HG02852 (cell line): ENCODE measurements at regions not wholly inside any gene's neighbourhood (a gene's known extent, or its start where the extent isn't known, plus 50 kb on each side); places are given as distances from the start of the nearest gene placed in this dataset.
"Not testable (repeated sequence)": the region's sequence is repeated elsewhere in the genome, so short reads cannot be mapped to it uniquely, and the experiment has no call there.

Experiments used
- ATAC-seq: cut with Tn5 transposase; IDR thresholded peaks from one replicate; pipeline ENCODE4 v1.9.1; 2021; ENCODE audit warnings: mild to moderate bottlenecking, moderate library complexity; ENCODE audit not compliant: unreplicated experiment

DNA sequence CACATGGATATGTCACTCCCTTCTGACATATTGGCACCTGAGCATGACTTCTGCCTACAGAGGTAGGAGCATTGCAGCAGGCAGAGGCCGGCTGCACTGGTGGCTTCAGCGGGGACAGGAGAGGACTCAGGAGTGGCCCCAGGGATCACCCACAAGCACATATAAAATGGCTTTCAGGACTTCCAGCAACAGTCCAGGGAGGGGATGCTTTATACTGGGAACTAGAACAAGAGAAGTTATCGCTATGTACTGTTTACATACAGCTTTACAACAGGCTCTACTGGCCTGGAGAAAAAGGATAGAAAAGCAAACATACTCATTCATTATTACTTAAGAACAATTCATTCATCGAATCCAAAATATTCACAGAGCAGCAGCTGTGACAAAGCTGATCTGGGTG lies 337.8 kb downstream of the THBS2 start:
- no peak for ATAC-seq

GRCh38 chr6:168915242-168915641 lies 338.4 kb downstream of the THBS2 start:
- ATAC-seq: no peak

- no peak for ATAC-seq
Observed at GRCh38 chr6:168913866-168914469, 339.7 kb downstream of the THBS2 start.

- not testable (repeated sequence) for ATAC-seq
Observed at GRCh38 chr6:168913231-168913865, 340.3 kb downstream of the THBS2 start.

DNA sequence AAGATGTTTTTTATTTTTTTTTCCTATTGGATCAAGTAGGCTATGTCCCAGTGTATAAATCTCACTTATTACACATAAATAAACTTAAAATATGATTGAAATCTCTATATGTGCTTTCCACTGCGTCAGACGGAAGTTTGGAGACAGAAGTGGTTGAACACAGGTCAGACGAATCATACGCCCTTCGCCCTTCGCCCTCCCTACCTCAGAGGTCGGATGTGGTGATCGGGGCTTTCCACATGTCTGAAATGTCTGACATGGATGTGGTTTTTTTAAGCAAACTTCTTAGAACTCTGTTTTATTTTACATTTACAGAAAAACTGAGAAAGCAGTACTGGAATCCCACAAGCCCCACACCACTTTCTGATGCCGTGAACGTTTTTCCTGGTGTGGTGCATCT lies 344.4 kb downstream of the THBS2 start:
- no peak for ATAC-seq

- no peak for ATAC-seq
Observed at GRCh38 chr6:168908887-168909286, 344.8 kb downstream of the THBS2 start.

DNA sequence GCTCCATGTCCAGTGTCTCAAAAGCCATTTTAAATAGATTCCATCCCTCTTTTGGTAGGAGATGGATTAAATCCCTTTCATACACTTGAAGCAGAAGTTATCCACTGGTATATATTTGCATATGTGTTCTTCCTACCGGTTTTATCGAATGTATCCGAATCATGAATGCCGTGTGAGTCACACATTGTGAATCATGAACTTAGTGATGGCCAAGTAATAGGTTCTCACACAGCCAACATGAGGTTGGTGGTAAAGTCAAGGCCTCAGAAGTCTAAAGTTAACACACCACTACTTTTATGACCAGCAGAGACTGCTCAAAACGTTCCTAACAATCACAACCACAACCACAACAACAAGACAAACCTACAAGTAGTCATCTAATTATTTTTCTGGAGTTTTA lies 345.5 kb downstream of the THBS2 start:
- no peak for ATAC-seq

GRCh38 chr6:168906391-168906790 lies 347.3 kb downstream of the THBS2 start:
- no peak for ATAC-seq

DNA sequence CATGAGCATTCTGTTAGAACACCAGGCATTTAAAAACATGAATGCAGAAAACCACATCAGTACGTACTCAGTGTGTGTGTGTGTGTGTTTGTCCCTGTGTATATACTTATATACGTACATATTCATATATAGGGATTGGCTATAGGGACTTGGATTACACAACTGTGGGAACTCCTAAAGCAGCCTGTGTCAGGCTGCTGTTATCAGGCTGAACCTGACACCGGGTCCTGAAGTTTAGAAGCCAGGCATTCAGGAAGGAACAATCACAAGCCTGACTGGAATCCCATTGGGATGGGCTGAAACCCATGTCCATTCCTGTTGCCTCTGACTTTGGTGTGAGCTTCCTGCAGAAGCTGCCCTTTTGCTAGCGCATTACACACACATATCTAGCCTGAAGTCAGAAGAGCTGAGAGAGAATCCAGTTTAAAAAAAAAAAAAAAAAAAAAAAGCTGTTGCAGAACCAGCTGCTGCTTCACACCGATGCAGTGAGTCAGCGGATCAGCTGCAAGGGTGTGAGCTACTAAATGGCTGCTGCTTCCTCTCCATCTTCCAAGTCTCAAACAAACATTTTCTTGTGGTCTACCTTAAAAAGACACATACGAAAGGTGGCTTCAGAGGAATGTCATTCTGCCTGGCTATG lies 348.1 kb downstream of the THBS2 start:
- no peak for ATAC-seq

DNA sequence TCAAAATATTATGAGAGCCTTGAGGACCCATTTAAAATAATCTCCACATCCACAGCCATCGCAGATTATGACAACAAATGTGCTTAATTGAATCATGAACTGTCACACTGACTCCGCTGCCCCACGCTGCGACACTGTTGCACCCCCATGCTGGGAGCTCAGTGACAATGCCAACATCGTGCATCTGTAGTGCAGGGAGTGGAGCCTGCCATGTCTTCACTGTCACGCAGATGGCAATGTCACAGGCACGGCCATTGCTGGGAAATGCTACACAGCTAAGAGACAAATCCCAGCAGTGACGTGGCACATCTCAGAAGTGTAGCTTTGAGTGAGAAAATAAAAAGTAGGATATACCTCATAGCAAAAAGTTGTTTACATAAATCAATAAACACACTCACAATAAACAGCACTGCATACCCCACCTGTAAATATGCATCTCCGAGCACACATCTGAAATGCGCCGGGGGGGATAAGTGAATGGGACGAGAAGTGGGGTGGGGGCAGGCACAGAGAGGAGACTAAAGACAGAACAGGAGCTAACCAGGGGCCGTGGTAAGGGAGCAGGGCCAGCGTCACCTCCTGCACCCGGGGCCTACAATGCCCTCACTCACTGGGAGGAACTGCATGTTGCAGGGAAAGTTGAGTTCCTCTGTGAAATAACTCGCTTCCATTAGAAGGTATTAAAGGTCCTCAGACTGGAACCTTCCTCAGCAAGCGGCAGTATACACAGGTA lies 349.9 kb downstream of the THBS2 start:
- no peak for ATAC-seq

DNA sequence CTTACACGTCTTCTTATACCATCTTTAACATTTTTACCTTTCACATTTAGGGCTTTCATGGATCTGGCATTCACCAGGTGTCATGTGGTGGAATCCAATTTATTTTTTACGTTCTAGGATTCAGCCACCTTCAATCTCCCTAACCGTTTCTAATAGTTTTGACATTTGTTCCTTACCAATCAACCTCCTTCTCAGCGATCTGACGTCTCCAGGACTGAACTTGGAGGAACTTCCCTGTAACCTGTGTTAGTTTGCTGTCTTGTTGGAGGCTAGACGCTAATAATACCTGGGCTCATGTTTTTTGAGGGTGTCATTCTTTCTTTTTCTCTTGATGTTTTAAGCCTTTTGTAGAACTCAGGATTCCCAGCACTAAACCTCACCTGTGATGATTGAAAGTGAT lies 351.6 kb downstream of the THBS2 start:
- ATAC-seq: no peak

DNA sequence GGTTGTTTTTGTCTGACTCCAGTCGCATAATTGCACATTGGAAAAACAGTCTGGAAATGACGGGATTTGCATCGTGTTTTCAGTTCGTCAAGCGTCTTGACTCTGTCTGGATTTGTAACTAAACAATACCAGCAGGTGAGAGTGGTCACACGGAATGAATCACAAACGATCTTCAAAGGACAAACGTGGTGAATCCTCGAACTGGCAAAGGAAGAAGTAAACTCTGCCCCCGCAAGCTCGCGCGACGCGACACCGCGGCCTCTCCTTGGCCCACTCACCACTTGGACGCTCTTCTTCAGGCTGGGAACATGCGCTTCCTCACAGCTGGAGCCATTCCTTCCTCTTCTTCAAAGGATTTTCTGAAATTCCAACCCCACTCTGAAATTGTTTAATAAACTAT lies 352.6 kb downstream of the THBS2 start:
- ATAC-seq: no peak

DNA sequence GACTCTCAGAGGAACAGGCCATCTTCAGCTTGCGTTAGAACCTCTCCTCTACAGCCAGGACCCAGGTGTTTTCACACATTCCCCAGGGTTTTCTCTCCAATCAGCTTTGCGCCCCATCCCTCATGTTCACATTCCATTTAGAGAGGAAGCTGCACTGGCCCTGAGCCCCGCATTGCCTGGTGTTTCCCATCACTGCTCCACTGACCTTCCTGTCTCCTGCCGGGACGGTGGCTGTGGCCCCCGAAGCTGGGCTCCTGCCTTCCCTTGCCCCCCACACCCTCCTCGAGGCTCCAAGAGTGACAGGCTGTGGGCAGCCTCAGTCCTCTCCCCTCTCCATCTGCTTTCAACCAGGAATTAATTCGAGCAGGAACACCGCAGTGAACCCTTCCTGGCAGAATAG lies 357.3 kb downstream of the THBS2 start:
- no peak for ATAC-seq

GRCh38 chr6:168895102-168895812 lies 358.4 kb downstream of the THBS2 start:
- peak; percentile 99 for ATAC-seq

GRCh38 chr6:168892031-168892430 lies 361.6 kb downstream of the THBS2 start:
- no peak for ATAC-seq

GRCh38 chr6:168890981-168891365 lies 362.7 kb downstream of the THBS2 start:
- no peak for ATAC-seq

GRCh38 chr6:168890306-168890980 lies 363.2 kb downstream of the THBS2 start:
- ATAC-seq: no peak

GRCh38 chr6:168888786-168889345 lies 364.8 kb downstream of the THBS2 start:
- ATAC-seq: no peak

- no peak for ATAC-seq
Observed at GRCh38 chr6:168888102-168888501, 365.5 kb downstream of the THBS2 start.

DNA sequence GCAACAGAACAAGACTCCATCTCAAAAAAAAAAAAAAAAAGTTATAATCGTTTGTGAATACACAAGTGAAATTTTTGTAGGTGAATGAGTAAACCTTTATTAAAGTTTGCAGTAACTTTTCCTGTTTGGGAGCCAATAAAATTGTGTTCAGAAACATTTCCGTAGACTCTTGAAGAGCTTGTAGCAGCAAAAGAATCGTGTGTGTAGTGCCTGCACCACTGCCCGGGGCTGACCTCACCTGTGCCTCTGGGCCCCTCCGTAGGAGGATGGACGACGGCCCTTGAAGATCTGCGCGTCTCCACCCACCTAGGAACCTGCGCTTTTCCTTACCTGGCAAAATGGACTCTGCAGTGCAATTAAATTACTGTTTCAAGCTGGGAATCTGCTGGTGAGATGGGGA lies 366.0 kb downstream of the THBS2 start:
- ATAC-seq: no peak
